ENCODE measurements at regions not wholly inside any gene's neighbourhood (a gene's known extent, or its start where the extent isn't known, plus 50 kb on each side); places are given as distances from the start of the nearest gene placed in this dataset.

- TF ChIP-seq CTCF (optimal IDR thresholded peaks at IDR 0.05 in 1 of 3, IDR thresholded peaks at IDR 0.05 in 1 of 3, conservative IDR thresholded peaks at IDR 0.05 in 1 of 3; ENCODE audit: extremely low read depth in 1 of 3, insufficient read depth in 2 of 3, low read length in 3 of 3) (no peak), EZH2 (IDR thresholded peaks at IDR 0.05; ENCODE audit: low read length) (no peak)
These were observed 465.7 kb downstream of the DTWD2 start for GRCh38 chr5:118522626-118523025.

Data from keratinocyte (primary cell).